GM19351 (cell line): ENCODE measurements at regions not wholly inside any gene's neighbourhood (a gene's known extent, or its start where the extent isn't known, plus 50 kb on each side); places are given as distances from the start of the nearest gene placed in this dataset.

Experiments used
- ATAC-seq: cut with Tn5 transposase; IDR thresholded peaks from one replicate; pipeline ENCODE4 v1.9.1; 2021; ENCODE audit warnings: mild to moderate bottlenecking, moderate library complexity; ENCODE audit not compliant: unreplicated experiment

GRCh38 chr21:35770101-35770945, 290.0 kb downstream of the SETD4 start:
- no peak for ATAC-seq

DNA sequence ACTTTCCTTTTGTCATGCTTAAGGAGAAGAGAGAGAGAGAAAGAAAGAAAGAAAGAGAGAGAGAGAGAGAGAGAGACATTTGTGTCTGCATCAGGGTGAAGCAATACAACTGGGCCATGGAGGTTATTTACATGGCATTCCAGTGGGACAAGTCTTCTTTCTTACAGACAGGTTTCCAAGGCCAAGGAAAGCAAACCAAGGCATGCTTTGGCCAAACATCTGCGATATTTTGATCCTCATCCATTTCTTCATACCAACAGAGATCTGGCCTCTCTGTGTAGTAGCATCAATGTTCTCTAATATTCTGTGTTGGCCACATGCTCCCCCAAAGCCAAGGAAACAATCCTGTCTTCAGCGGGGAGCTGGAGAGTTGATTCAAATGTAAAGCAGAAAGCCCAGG, 292.1 kb downstream of the SETD4 start:
- ATAC-seq, result no peak

DNA sequence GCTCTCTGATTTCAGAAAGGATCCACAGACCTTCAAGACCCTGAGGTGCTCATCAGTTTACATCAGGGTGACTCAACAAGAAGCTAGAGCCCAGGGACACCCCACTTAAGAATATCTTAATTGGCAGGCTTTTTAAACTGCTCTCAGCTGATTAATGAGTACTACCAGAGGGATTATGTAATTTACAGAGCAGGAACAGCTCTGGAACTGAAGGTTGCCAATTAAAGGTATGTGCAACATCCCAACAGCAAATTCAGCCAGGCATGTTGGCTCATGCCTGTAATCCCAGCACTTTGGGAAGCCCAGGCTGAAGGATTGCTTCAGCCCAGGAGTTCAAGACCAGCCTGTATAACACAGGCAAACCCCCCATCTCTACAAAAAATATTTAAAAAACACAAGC, 295.7 kb downstream of the SETD4 start:
- no peak for ATAC-seq

DNA sequence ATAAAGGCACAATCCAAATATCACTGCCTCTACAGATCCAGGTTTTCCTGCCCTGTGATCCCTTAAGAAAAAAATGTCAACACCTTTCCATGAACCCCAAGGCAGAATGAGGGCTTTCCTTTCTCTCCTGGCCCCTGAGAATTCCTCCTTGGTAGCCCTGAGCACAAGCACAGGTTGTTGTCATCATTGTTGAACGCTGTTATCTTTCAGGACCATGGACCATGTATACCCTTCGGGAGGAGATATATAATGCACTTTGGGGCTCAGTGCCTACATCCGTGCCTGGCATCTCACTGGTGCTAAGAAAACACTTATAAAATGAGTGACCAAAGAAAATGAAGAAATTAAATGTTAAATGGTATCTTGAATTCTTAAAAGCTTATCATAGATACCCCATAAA, 296.2 kb downstream of the SETD4 start:
- ATAC-seq, result no peak

DNA sequence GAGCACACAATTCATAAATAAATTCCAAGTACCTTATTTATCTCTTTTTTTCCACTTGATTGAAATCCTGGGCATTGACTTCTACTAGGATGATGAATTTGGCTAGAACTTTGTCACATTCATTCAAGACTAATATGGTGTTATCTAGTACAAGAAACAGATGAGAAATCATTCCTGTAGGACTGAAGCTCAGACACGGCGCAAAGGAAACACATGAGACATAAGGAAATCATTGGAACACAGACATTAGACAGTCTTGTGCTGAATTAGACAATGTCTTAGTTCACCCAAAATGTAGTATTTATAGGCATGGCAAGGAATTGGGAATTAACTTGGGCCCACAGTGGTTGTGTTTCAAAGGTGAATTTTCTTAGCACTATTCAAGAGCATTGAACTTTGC, 305.7 kb downstream of the SETD4 start:
- no peak for ATAC-seq

GRCh38 chr21:35753308-35753707, 307.0 kb downstream of the SETD4 start:
- no peak for ATAC-seq

DNA sequence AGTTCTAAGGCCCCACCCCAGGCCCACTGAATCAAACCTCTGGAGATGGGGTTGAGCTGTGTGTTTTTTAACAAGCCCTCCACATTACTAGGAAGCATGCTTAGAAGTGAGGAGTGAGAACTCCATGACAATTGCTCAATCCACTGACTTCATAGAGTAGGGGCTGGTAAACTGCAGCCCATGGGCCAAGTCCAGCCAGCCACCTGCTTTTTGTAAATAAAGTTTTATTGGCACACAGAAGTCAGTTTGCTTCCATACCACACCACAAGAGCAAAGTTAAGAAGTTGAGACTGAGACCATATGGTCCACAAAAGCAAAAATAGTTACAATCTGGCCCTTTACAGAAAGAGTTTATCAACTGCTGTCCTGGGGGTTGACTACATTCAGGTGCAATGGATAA, 309.2 kb downstream of the SETD4 start:
- no peak for ATAC-seq

GRCh38 chr21:35749904-35750303, 310.4 kb downstream of the SETD4 start:
- no peak for ATAC-seq

DNA sequence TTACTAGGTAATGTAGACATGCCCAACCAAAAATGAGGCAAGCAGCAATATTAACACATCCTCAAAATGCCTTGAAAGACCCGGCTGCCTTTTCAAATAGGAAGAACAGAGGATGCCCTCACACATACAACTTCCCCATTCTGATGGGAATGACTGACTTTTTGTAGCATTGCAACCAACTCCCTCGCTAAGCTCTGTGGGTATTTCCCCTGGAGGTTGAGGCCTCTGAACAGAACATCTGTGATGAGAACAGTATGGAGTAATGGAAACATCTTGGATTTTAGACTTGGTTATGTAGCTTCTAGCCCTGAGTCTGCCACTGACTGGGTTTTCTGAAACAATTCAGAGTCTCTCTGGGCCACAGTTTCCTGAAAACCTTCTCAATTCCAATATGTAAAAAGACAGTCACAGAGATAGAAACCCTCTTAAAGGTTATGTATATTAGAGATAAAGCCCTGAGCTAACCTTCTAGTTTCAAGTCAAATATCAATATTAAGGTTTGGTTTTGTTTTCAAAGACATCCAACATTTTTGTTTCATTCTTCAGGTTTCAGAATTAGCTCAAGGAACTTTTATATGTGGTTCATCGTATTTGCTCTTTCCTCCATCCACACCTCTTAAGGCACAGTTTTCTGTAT, 311.5 kb downstream of the SETD4 start:
- ATAC-seq, result no peak

DNA sequence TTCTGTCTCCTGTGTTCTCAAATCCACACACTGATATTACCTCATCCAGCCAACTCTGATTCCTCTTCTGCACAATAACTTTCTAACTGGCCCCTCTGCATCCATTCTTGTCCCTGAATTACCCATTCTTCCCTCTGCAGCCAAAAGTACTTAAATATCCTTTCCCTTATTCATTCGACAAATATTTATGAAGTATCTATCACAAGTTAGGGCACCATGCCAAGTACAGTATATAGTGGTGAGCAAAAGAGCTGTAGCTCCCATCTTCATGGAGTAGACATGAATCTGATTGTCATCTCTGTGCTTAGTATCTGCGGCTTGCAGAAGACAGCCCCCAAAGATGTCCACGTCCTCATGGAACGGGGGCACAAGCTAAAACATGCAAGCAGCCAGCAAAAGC, 316.8 kb downstream of the SETD4 start:
- ATAC-seq, result no peak

- ATAC-seq, result no peak
Observed at GRCh38 chr21:35738347-35738961, 321.9 kb downstream of the SETD4 start.

DNA sequence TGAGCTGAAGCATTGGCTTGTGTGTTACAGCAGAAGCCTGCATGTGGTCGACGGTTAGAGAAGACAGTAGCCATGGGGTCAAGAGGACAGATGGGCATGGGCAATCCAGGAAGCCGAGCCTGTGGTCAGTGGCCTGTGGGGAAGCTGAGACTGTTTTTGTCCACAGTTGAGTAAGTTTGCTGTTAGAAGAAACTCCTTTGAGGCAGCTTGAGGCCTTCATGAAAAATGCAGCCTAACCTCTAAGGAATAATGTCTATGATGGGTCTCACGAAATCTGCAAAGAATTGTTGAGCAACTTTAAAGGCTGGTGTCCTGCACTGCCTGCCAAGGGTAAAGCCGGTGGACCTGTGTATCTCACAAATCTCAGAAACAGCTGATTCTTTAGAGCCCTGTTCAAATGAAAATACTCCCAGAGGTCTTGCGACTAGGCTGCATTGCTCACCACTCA, 322.4 kb downstream of the SETD4 start:
- no peak for ATAC-seq

DNA sequence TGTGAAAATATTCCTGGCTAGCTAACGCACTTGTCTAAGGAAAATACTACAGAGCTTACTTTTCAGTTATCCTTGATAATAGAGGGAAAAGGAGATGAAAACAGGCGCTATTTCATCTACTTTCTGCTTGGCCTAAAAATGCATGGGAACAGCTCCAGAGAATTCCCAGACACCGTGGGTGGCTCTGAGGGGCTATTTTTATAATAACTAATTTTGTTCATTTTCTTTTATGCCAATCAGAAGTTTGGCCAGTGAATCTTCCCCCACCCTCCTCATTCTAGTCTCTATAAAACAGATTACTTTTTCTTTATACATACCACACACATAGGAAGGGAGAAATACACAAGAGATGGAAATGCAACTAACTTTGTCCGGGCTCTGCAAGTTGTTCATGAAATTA, 322.9 kb downstream of the SETD4 start:
- ATAC-seq, result no peak

- no peak for ATAC-seq
Observed at GRCh38 chr21:35732788-35733187, 327.5 kb downstream of the SETD4 start.

- ATAC-seq, result no peak
Observed at GRCh38 chr21:35730325-35730724, 330.0 kb downstream of the SETD4 start.

DNA sequence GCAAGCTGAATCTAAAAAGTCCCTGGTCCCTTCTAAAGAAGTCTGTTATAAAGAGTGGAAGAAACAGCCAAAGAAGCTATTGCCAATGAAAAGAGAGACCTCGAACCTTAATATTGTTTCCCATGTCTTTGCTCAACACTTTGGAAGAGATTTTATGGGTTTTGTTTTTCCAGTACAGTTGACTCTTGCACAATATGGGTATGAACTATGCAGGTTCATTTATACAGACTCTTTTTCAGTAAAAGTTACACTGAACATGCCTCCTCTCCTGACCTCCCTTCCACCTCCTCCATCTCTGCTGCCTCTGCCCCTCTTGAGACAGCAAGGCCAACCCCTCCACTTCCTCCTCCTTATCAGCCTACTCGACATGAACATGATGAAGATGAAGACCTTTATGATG, 332.5 kb downstream of the SETD4 start:
- no peak for ATAC-seq

DNA sequence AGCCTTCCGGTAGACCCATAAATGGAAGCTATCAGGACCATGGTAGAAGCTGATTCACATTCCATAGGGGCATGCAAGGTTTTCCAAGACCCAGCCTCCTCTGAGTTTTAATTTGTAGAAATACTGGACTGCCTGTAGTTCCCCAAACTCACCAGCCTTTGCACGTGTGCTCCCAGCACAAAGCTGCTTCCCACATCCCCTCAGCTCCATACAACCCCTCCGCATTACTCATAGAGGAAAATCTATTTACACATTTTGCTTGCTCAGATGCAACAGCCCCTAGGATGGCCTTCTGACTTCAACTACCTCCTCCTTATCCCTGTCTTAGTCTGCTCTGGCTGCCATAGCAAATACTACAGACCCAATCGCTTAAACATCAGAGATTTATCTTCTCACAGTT, 336.2 kb downstream of the SETD4 start:
- no peak for ATAC-seq

DNA sequence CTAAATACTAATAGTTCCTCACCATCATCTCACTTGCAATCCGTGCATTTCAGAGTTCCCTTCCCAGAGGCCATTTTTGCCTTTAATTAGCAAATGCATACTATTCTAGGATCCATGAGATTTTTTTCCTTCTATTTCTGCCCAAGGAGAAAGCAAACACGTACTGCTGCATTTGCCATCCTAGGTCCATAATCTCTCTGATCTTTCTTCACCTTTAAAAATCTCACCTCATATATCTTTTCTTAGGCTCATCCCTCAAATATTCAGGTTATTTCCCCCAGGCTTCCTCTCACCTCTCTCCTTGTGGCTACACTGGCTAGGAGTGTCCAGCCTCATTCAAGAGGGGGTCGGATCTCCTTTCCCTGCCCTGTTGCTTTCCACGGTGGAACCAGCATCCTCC, 338.6 kb downstream of the SETD4 start:
- no peak for ATAC-seq

DNA sequence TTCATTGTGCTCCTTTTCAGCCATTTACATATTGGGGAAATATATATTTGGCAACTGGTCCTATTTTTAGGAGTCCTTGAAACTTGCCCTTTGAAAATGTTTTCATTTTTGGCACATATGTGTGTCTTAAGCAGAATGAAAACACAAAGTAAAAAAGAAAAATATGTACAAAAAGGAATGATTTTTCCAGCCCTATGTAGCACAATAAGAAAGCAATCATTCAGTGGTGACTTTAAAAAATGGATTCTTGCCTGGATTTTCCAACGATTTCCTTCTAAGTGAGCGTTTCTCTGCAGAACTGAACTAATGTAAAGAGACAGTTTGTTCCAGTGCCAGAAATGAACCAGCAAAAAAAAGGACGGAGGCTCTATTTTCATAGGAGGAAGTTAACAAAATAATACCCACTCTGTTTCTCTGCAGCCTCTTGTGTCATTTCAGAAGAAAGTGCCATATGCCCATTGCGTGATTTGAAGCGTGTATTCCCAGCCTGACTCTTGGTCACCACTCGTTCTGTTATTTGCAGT, 340.1 kb downstream of the SETD4 start:
- ATAC-seq, result no peak

- ATAC-seq, result no peak
Observed at GRCh38 chr21:35719080-35719479, 341.2 kb downstream of the SETD4 start.

GRCh38 chr21:35716876-35717565, 343.3 kb downstream of the SETD4 start:
- ATAC-seq, result no peak
